Activated CD8-positive, alpha-beta memory T cell treated with anti-CD3 and anti-CD28 coated beads, Interleukin-2, amount 50 U/mL, for 4 hours (primary cell): ENCODE measurements at regions not wholly inside any gene's neighbourhood (a gene's known extent, or its start where the extent isn't known, plus 50 kb on each side); places are given as distances from the start of the nearest gene placed in this dataset.

ENCODE experiments used
- DNase-seq: peaks from one replicate; pipeline ENCODE4 v3.0.0-alpha.2; 2020

DNA sequence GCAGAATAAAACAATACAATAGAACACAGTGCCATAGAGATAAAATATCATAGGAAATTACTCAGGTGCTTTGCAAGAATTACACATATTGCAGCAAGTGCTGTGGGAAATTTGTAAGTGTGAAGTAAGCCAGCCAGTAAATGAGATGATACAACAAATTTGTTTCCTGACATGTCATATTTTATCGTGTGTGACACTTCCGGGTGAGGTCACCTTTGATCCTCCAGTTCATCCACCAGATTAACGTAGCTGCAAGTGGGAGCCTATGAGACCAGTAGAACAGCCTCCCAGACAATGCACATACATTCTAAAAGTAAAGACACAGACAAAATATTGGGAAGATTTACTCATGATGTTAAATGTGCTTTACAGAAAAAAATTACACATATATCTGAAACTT, 72.2 kb downstream of the PRDM9 start:
- no peak for DNase-seq

GRCh38 chr5:23583081-23583480, 75.7 kb downstream of the PRDM9 start:
- DNase-seq: no peak

DNA sequence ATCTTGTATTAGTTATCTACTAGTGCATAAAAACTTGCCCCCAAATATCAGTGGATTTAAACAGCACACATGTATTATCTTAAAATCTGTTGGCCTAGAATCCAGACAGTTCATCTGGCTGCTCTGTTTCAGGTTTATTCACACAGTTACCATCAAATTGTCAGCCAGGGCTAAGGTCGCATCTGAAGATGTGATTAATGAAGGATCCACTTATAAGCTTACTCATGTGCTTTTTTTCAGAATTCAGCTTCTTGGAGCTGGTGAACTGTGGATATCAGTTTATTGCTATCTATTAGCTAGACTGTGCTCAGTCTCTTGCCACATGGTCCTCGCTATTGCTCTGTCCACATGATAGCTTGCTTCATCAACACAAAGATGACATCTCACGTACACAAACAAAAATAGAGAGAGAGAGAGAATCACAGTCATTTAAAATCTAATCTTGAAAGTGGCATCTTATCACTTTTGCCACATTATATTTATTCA, 81.5 kb downstream of the PRDM9 start:
- no peak for DNase-seq

DNA sequence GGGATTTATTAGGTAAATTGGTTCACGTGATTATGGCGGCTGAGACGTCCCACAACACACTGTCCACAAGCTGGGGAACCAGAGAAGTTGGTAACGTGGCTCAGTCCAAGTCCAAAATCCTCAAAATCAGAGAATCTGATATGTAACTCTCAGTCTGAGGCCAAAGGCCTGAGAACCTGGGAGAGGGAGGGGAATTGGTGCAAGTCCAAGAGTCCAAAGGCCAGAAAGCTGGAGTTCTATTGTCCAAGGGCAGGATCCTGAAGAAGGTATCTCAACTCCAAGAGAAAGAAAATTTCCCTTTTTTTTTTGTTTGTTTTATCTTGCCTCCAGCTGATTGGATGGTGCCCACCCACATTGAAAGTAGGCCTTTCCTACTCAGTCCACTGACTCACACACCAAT, 83.8 kb downstream of the PRDM9 start:
- no peak for DNase-seq

GRCh38 chr5:23606927-23607326, 99.5 kb downstream of the PRDM9 start:
- DNase-seq: no peak

DNA sequence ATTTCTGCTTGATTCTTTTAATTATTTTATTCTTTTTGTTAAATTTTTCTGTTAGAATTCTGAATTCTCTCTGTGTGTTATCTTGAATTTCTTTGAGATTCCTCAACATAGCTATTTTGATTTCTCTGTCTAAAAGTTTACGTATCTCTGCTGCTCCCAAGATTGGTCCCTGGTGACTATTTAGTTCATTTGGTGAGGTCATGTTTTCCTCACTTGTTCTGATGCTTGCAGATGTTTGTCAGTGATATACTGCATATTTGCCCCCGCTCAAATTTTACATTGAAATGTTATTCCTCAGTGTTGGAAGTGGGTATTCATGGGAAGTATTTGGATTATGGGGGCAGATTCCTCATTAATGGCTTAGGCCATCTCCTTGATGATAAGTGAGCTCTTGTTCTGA, 105.3 kb downstream of the PRDM9 start:
- no peak for DNase-seq

DNA sequence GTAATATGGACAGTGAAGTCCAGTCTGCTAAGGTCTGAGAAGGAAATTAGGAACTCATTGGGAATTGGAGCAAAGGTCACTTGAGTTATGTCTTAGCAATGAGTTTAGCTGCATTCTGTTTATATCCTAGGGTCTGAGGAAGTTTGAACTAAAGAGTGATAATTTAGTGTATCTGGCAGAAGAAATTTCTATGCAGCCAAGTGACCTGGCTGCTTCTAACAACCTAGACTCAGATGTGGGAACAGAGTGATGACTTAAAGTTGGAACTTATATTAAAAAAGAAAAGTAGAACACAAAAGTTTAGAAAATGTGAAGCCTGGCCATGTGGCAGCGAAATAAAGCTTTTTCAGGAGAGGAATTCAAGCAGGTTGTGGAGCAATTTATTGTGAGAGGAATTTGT, 106.2 kb downstream of the PRDM9 start:
- no peak for DNase-seq

- no peak for DNase-seq
Measured at GRCh38 chr5:23614422-23614821, 107.0 kb downstream of the PRDM9 start.

GRCh38 chr5:23626961-23627360, 119.6 kb downstream of the PRDM9 start:
- DNase-seq: no peak

DNA sequence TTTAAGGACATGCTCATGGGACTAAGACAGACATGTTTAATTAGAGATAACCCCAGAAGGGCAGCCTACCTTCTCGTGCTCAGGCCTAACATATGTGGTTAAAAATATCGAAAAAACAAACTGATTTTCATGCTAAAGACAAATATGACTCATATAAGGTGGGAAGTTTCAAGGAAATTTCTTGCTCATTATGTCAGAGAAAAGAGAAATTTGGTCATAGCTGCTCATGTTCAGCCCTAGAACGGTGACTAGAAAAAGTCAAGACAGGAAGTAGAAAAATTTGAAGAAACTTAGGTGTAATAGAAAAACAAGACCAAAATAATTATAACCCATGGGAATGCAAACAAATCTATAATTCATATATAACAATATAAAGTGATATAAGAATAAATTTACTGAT, 120.6 kb downstream of the PRDM9 start:
- no peak for DNase-seq

GRCh38 chr5:23629396-23629795, 122.0 kb downstream of the PRDM9 start:
- DNase-seq: no peak

DNA sequence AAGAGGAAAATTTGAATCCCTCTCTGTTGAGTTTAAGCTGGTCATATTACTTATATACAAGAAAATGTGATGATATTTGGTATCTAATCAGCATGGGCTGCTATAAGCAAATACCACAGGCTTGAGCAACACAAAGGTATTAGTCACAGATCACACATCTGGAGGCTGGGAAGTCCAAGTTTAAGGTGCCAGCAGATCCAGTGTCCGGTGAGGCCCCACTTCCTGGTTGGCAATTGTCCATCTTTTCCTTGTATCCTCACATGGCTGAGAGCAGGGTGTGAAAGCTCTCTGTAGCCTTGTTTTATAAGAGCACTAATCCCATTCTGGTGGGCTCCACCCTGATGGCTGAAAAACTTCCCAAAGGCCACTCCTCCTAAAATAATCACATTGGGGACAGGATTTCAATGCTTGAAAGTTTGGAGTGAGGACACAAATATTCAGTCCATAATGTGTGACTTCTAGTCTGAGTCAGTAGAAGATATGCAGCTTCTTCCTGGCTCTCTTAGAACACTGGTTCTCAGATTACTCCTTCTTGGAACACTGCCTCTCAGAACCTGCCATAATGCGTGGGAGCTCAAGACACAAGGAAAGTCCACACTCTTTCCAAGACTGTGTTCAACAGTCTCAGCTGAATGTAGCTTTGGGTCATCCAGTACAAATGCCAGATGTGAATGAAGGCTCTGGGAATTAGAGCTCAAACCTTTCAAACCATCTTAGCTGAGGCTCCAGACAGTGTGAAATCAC, 124.1 kb downstream of the PRDM9 start:
- no peak for DNase-seq

DNA sequence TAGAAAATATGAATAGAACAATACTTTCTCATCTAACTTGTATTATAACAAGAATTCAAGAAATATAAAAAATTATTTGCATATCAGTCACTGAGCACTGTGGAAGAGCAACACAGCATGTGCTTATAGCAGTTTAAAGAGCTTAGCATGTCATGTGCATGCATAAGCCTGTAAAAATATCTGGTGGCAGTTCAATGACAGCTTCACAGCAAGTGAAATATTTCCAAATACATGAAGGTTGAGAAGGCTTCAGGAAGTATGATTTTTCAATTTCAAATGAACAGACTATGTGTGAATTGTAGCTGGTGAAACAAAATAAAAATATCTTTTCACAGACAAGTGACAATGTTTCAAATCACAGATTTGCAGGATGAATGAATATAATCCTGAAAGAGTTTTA, 128.5 kb downstream of the PRDM9 start:
- DNase-seq: no peak

GRCh38 chr5:23639326-23639725, 131.9 kb downstream of the PRDM9 start:
- DNase-seq: no peak

- no peak for DNase-seq
Measured at GRCh38 chr5:23648656-23649055, 141.2 kb downstream of the PRDM9 start.

GRCh38 chr5:23649594-23649993, 142.2 kb downstream of the PRDM9 start:
- no peak for DNase-seq

DNA sequence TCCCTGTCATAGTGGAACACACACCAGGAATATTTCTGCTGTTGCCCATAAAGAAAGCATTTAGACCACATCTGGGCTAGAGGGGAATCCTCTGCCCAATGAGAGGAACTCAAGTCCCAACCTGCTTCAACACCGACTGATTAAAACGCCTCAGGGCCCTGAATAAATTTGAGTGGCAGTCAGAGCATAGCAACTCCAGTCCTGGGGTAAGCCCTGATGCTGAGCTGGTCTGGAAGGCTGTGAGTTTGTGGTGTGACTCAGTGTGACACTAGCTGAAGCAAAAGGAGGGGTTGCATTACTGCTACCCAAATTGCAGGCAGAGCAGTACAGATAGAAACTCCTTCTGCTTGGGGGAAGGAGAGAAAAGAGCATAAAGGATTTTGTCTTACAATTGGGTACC, 148.3 kb downstream of the PRDM9 start:
- DNase-seq: no peak

DNA sequence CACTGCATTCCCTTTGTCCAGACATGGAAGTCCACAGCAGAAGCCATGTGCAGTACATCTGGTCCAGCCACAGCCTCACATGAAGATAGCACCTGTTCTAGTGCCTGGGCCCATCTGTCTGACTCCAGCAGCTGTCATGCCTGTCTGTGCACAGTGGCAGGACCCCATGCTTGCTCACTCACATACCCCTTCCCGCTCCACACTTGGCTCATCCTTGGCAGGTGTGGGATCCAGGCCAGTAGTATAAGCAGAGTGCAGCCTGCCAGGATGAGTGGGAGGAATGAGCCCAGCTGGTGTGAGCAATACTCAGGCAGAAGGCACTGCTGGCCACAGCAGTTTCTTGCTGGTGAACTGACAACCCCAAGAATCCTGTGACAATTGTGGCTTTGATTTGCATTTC, 168.0 kb downstream of the PRDM9 start:
- DNase-seq: no peak

DNA sequence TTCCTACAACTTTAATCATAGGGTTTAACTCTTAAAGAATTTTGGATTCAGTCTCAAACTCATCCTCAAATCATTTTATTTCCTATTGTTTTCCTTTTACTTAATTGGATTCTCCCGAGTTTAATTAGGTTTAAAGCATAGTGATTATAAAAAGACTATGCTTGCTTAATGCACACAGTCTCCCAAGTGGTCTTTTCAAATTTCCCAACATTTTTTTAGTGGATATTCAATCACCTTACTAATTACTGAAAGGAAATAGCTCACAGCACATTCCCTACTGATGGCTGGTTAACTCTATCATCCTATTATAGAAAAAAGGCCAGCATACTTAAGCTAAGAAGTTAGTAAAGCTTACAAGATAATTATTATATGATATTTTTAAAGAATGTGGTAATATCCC, 170.6 kb downstream of the PRDM9 start:
- DNase-seq: no peak

GRCh38 chr5:23684103-23684502, 176.7 kb downstream of the PRDM9 start:
- no peak for DNase-seq

GRCh38 chr5:23703940-23704855, 196.8 kb downstream of the PRDM9 start:
- no peak for DNase-seq

GRCh38 chr5:23717486-23717885, 210.1 kb downstream of the PRDM9 start:
- no peak for DNase-seq

GRCh38 chr5:23718564-23718963, 211.2 kb downstream of the PRDM9 start:
- DNase-seq: no peak

DNA sequence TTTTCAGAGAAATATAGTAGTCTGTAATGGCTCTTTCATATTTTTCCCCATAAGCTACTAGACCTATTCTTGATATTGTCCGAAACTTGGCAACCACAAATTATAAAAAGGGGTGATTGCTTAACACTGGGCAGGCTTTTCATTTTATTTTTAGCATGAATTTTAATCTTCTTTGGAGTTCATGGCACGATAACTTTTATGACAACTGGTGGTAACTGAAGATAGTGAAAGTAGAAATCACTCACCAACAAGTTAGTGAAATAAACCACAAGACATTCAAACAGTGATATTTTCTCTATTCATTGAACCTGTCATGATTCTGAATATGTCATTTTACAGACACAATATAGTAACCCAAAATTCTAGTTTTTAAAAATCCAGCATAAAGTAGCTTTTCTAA, 213.9 kb downstream of the PRDM9 start:
- no peak for DNase-seq
